CD4-positive, alpha-beta T cell treated with Interleukin-17A for 4 hours (primary cell): ENCODE measurements at regions not wholly inside any gene's neighbourhood (a gene's known extent, or its start where the extent isn't known, plus 50 kb on each side); places are given as distances from the start of the nearest gene placed in this dataset.
"Not testable (repeated sequence)": the region's sequence is repeated elsewhere in the genome, so short reads cannot be mapped to it uniquely, and the experiment has no call there.

Experiments
- DNase-seq: peaks from one replicate; pipeline ENCODE4 v3.0.0-alpha.2; 2020; ENCODE audit warnings: mixed read lengths

DNA sequence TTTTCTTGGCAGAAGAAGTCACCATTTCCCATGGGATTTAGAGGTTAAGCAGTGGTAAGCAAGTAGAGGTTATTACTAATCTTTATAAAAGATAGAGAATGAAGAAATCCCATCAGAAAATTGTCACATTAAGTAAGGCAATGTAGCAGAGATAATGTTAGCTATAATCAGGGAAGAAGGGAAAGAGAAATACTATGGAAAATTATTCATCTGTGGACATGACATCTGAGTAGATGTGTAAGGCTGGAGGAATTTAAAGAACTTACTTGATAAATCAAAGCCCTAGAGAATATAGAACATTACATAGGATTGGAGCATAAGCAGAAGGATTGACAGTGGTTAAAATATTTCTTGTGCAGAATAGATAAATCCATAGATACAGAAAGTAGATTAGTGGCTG, 553.1 kb upstream of the CBLB start:
- DNase-seq: no peak

DNA sequence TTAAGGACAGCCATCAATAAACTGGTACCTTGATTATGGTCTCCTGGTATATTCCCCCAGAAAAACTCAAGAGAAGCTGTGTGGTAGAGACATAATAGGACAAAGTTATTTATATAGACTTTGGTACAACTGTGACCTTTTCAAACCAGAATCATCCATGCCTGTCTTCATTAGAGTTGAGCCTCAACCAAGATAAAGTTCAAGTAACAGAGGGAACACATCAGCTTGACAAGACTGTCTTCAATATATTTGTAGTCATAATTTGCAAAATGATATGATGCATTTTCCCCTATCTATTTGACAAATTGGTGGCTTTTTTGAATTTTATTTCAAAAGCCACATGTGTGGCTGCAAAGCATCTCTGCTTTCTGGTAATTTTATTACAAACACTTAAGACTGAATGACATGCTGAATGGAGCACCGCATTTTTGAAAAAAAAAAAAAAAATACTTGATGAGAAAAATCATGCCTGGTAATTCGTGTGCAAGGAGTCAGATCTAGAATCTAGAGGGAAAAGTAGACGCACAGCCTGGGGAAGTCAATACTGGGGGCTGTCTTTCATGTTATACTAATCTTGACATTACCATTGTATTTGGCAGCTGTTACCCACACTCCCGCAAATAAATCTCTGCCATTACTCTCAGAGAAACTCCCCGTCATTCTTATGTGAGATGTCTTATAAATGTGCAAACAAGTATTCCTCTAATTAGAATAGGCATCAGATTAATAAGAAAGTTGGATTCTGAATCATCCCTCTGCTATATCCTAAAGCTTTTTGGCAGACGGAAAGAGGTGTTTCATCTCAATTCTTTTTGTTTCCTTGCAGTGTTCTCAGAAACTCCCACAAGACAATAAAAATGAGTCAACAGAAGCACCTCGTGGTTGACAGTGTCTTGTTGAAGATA, 554.8 kb upstream of the CBLB start:
- DNase-seq: no peak

DNA sequence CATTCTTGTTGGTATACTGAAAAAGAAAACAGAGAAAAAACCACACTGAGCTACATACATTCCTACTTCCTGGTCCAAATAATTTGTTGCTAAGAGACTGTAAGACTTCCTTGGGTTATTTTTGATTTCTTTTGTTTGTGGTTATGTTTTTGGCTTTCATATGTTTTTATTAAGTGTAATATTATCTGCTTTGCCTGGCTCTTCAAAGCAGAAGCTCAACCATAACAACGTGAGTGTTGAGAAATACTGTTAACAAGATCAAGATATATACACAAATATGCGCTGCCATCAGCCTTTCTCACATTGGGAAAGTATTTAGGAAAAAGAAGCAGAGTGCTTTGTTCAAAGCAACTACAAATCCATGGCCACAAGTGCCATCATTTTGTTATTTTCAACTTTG, 556.2 kb upstream of the CBLB start:
- no peak for DNase-seq

DNA sequence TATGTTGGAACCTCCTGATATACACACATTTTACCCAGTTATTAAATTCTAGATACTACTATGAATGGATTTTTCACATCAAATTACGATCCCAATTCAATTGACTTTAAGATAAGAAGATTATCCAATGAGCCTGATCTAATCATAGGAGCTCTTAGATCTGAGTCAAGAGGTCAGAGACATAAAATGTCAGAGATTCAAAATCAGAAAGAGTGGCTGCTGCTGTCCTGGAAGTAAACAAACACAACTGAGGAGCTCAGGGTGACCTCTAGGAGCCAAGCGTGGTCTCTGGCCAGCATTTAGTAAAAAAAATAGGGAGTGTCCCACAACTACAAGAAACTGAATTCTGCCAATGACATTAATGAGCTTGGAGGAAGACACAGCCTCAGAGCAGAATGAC, 557.1 kb upstream of the CBLB start:
- DNase-seq: no peak

DNA sequence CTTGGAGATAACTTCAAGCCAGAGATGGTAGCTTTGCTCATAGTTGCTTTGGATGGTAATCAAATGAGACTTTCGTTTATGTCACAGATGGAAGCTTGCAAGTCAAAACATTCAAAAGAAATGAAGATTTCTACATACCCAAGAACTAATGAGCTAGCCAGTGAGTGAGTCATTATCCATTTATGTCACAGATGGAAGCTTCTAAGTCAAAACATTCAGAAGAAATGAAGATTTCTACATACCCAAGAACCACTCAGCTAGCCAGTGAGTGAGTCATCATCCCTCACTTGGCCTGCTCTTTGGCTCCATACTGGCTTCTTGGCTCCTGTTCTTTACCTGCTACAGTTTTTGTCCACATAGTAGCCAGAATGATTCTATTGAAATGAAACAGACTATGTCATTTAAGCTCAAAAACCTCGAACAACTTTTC, 559.8 kb upstream of the CBLB start:
- DNase-seq: no peak

DNA sequence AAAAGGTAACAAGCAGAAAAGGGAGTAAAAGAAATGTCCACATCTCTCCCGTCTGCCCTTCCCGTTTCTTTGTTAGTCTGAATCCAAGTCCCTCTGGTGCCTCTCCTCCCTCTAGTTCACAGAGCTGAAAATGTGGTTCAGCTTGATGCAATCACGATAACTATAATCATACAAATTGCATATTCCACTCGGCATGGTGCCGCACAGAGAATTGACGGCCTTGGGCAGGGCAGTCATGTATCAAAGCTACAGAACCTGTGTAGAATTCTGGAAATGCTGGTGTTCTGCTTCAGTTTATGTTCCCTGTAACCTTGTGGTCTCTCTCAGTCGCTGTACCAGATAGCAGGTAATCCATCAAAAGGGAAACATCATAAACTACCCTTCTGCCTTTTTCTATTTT, 562.9 kb upstream of the CBLB start:
- no peak for DNase-seq

DNA sequence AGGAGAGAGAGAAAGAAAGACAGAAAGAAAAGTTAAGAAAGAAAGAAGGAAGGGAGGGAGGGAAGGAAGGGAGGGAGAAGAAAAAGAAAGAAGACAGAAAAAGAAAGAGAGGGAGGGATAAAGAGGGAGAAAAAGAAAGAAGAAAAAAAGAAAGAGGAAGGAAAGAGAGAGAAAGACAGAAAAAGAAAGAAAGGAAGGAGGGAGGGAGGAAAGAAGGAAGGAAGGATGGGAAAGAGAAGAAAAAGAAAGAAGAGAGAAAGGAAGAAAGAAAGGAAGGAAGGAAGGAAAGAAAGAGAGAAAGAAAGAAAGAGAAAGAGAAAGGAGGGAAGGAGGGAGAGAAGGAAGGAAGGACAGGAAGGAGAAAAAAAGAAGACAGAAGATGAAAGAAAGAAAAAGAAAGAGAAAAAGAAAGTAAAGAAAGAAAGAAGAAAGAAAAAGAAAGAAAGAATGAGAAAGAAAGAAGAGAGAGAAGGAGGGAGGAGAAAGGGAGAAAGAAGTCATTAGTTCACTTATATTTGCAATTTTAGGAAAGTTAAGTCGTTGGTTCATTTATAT, 567.2 kb upstream of the CBLB start:
- DNase-seq: no peak

DNA sequence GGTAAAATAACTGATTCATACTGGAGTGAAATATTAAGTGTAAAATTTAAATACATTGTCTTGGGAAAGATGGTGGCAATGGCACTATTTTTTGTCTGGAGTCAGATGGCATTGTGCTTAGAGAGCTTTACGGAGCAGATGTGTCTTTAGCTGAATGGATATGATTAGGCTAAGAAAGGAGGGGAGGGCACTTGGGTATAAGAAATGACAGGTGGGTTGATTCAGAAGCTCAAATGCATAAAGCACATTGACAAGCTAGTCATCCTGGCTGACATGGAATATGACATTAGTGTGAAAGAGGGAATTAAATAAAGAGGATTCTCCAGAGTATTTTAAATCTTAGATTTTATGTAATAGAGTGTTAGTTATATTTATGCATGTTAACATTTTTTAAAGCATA, 570.1 kb upstream of the CBLB start:
- no peak for DNase-seq

DNA sequence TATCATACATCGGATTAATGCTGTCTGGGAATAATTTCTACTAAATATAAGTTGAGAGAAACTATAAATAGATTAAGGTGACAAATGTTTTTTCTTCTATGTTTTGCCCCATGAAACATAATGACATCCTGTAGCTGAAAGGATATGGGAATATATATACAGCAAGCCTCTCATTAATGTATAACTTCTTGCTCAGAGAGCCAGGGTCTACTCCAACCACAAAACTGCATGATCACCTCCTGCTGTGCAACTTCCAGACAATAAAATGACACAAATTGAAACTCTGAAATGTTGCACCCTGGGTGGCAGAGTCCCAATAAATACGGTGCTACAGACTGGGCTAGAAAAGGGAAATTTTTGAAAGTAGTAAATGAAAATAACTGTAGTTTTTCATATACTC, 571.9 kb upstream of the CBLB start:
- no peak for DNase-seq

DNA sequence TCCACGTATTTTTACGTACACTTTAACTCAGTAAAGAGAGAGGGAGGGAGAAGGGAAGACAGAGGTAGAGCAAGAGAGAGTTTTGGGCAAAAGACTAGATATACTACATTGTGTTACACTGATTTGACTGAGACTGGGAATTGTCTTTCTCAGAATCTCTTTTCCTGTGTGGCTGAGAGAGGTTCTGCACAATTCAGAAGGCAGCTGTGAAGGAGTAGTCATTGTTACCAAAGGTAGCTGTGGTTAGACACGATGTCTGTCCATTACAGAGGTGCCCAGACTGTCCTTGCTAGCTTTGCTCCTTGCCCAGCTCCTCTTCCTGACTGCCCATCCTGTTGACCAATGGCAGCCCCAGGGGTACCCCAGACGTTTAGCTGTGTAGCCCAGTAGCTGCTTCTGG, 577.5 kb upstream of the CBLB start:
- no peak for DNase-seq

DNA sequence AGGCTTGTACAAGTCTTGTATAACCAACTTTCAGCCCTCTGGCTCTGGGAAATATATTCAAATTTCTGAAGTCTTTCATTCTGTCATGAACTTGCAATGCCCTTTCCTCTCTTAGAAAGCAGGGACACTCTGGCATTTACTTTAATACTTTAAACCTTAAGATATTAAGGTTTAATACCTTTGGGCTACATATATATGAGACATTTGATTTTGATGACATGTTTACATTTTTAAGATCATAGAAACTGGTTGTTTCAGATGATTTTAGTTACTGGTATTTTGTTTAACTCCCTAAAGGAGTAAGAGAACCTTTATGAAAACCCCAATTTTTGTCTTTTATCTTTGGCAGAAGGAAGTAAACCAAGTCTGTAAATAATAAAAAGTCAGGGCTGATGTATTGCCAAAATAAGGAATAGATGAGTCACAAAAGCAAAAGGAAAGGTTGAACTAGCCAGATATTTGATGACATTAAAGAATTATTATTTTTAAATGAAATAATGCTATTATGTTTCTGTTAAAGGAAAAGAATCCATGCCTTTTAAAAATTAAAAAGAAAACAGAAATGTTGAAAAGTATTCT, 579.0 kb upstream of the CBLB start:
- no peak for DNase-seq

DNA sequence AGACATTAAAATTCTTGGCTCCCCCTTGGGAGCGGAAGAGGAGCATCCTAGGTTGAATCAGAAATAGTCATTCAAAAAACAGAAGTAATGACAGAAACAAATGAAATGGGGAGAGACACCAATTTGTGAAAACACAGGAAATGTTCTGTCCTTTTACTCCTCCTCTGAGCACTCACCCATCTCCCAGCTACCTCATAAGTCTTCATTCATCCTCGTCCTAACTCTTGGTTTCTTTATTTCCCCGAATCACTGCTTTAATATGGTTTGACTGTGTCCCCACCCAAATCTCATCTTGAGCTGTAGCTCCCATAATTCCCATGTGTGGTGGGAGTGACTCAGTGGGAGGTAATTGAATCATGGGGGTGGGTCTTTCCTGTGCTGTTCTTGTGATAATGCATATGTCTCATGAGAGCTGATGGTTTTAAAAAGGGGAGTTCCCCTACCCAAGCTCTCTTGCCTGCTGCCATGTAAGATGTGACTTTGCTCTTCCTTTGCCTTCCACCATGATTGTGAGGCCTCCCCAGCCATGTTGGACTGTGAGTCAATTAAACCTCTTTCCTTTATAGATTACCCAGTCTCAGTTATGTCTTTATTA, 579.7 kb upstream of the CBLB start:
- DNase-seq: not testable (repeated sequence)

DNA sequence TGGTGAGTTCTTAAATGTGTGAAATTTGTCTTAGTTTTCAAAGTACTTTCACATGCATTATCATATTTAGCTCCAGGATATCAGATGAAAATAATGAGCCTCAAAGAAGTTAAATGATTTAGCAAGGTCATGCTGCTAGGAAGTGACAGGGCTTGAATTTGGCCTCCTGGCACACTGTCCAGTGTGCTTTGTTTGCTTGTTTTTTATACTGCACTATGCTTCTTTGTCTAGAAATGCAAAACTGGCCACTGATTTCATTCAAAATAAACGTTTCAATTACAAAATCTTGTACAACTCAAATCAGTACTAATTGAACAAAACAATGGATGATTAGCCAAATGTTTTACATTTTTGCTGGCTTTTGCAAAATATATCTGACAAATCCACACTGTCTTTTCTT, 583.3 kb upstream of the CBLB start:
- DNase-seq: no peak

DNA sequence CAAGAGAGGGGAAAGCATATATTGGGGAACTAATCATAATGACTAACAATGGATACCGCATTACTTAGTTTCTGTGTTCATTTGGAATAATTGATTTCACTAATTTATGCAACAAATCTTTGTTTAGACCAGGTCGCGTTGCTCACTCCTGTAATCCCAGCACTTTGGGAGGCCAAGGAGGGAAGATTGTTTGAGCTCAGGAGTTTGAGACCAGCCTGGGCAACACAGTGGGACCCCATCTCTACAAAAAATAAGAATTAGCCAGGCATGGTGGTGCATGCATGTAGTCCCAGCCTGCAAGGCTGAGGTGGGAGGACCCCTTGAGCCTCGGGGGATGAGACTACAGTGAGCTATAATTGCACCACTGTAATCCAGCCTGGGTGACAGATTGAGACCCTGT, 585.7 kb upstream of the CBLB start:
- no peak for DNase-seq

DNA sequence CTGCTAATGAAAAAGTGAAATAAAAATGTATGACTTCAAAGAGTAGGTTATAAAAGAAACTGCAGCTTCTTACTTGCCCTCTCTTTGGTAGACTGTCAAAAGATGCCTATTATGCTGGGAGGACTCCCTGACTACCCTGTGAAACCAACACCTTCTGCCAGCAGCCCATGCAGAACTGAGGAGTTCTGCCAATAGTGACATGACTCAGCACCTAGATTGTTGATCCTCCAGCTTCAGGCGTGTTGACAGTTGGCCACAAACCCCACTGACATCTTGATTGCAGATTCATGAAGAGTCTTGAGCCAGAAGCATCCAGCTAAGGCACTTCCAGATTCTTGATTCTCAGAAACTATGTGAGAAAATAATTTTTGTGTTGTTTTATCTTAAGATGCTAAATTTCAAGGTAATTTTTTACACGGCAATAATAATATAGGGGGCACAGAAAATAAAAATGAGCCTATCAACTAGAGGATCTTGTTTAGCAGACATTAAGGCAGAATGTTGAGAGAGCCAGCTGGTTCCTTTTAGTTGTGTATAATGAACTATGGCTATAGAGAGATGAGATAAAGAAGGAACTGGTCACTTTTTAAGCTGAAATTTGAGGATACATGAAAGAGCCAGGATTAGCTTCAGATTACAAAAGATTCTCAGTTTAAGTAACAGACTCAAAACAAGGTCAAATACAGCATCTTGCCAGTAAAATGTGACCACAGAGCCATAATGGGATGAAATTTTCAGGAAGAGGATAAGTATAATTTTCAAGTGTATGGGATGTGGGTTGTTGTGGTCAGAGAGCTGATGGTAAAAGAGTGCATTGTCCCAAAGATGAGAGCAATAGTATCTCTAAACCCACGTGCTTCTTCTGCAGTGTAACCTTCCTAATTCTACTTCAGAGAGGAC, 588.7 kb upstream of the CBLB start:
- DNase-seq: no peak

DNA sequence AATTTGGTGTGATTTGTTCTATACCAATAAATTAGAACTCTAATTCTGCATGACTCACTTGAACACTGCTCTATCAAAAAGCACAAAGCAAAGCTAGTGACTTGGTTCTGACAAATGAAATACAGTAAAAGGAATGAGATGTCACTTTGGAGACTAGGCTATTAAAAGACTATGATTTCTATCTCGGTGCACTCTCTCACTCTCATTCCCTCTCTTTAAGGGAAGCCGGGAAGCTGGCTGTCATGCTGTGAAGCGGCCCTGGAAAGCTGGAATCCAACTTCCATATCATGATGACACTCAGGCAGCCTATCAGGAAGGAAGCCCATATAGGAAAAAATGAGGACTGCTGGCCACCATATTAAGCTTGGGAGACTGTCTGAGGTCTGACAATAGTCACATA, 590.1 kb upstream of the CBLB start:
- no peak for DNase-seq

DNA sequence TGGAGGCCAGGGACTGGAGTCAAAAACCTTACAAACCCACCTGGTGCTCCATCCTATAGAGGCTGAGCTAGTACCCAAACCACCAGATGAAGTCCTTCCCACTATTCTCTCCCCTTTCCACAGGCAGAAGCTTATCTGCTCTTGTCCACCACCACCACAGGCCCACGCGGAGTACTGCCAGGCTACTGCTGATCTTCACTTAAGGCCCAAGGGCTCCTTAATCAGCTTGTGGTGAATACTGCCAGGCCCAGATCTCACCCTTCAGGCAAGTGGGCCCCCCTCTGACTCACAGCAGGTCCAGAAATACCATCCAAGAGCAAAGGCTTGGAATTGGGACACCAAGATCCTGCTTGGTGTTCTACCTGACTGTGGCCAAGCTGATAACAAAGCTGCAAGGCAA, 598.1 kb upstream of the CBLB start:
- DNase-seq: no peak

DNA sequence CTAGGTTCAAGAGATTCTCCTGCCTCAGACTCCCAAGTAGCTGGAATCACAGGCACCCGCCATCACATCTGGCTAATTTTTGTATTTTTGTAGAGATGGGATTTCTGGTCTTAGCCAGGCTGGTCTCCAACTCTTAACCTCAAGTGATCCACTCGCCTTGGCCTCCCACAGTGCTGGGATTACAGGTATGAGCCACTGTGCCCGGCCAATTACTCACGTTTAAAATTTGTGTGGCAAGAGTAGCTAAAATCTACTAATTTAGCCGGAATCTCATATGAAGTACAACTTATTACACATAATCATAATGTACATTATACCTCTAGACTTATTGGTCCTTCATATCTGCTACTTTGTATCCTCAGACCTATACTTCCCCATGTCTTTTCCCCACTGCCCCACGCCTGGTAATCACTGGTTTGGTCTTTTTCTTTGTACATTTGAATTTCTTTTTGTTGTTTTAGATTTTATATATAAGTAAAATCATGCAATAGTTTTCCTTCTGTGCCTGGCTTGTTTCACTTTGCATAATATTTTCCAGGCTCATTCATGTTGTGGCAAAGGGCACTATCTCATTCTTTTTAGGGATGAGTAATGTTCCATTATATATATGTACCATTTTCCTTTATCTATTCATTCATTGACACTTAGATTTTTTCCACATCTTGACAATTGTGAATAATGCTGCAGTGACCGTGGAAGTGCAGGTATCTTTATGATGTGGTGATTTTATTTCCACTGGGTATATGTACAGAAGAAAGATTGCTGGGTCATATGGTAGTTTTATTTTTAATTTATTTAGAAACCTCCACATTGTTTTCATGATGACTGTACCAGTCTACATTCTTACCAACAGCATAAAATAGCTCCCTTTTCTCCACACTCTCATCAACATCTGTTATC, 605.0 kb upstream of the CBLB start:
- DNase-seq: no peak

DNA sequence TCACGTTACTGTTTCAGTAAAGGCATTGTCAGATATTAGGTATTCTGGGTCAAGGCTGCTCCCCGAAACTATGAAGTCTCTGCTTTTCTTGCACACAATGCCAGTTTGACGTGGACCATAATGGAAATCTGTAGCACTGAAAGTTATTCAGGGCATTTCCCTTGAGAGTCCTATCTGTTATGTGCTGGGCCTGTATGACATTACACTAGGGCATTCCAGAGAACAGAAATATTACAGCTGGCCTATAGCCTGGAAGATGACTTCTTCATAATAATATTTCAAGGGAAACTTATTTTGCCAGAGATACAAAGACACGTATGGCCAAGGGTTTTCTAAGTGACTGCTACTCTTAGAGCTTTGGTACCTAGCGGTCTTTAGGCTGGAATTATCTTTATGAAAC, 613.6 kb upstream of the CBLB start:
- DNase-seq: no peak

DNA sequence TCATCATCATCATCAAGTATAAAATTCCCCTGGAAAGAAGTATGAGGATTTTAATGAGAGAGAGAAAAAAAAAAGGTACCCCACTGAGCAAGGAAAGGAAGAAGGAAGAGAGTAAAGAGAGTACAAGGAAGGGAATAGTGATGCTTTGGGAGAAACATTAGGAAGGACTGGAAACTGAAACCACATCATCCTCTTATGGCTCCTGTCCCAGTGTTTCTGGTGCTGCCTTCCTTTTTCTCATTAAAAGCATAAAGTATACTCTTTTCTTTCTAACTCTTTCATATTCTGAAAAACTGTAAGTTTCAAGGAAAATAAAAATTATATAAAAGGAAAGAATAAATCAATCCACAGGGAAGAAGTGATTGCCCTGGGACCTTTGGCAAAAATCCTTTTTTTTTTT, 616.4 kb upstream of the CBLB start:
- no peak for DNase-seq

DNA sequence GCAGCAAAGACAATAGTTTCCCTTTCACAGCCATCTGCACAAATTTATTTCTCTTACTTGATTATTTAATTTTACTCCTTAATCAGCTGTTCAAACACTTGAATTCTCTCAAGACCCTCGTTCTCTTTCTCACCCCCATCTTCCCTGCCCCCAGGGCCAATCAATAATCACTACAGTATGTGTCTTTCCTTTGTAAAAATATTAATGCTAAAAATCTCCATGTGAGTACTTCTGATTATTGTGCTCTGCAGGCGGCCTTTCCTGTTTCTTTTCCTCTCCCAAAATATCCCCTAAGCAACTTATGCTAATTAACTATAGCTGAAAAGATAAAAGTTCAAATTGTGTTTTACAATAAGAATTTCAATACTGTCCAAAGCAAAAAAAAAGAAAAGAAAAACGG, 617.0 kb upstream of the CBLB start:
- no peak for DNase-seq
